ENCODE measurements at regions not wholly inside any gene's neighbourhood (a gene's known extent, or its start where the extent isn't known, plus 50 kb on each side); places are given as distances from the start of the nearest gene placed in this dataset.

GRCh38 chrX:44428989-44429627, 85.6 kb upstream of the EFHC2 start:
- TF ChIP-seq, protein P1, sequence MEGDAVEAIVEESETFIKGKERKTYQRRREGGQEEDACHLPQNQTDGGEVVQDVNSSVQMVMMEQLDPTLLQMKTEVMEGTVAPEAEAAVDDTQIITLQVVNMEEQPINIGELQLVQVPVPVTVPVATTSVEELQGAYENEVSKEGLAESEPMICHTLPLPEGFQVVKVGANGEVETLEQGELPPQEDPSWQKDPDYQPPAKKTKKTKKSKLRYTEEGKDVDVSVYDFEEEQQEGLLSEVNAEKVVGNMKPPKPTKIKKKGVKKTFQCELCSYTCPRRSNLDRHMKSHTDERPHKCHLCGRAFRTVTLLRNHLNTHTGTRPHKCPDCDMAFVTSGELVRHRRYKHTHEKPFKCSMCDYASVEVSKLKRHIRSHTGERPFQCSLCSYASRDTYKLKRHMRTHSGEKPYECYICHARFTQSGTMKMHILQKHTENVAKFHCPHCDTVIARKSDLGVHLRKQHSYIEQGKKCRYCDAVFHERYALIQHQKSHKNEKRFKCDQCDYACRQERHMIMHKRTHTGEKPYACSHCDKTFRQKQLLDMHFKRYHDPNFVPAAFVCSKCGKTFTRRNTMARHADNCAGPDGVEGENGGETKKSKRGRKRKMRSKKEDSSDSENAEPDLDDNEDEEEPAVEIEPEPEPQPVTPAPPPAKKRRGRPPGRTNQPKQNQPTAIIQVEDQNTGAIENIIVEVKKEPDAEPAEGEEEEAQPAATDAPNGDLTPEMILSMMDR (IDR thresholded peaks at IDR 0.05; ENCODE audit: insufficient read depth, low read depth, low read length) = no peak
- TF ChIP-seq EZH2 (IDR thresholded peaks at IDR 0.05; ENCODE audit: insufficient read depth, low read length) = no peak

Measured in astrocyte (in vitro differentiated cells and primary cell).